ENCODE measurements at regions not wholly inside any gene's neighbourhood (a gene's known extent, or its start where the extent isn't known, plus 50 kb on each side); places are given as distances from the start of the nearest gene placed in this dataset.

- TF ChIP-seq Cebpa-rat (IDR thresholded peaks at IDR 0.05): no peak
- Histone ChIP-seq H3K27ac (no peak overlapping the region), H3K36me3 (no peaks in the 10 kb centered on the region), H3K9me3 (replicated peaks in 1 of 11) (no peaks in the 10 kb centered on the region), H3K4me1 (peaks cover 0 to 14% (median 13%) of the 10 kb centered on the region in 10 experiments; a peak in 16 of 20 replicates), H3K9ac (no peak overlapping the region), H3K4me3 (no peak overlapping the region), H4K20me1 (no peaks in the 10 kb centered on the region), H3K27me3 (no peaks in the 10 kb centered on the region), H3K4me2 (no peak overlapping the region)
Observed at GRCh38 chr2:82893190-82893589, 1565.9 kb downstream of the SUCLG1 start.

- H3K27me3 ChIP-seq: no peaks in the 10 kb centered on the region
- no peak overlapping the region for H3K4me2 ChIP-seq
- no peak overlapping the region for H3K27ac ChIP-seq
- TF ChIP-seq Cebpa-rat (IDR thresholded peaks at IDR 0.05): no peak
- no peak overlapping the region for H3K9ac ChIP-seq
- H3K4me3 ChIP-seq: no peak overlapping the region
- H3K36me3 ChIP-seq: no peaks in the 10 kb centered on the region
- no peaks in the 10 kb centered on the region for H4K20me1 ChIP-seq
- H3K4me1 ChIP-seq: no peaks in the 10 kb centered on the region
- H3K9me3 ChIP-seq (replicated peaks in 1 of 11): peaks cover 0 to 8% (median 0%) of the 10 kb centered on the region in 11 experiments; a peak in 3 of 22 replicates
Observed at GRCh38 chr2:82879803-82880202, 1579.3 kb downstream of the SUCLG1 start.

DNA sequence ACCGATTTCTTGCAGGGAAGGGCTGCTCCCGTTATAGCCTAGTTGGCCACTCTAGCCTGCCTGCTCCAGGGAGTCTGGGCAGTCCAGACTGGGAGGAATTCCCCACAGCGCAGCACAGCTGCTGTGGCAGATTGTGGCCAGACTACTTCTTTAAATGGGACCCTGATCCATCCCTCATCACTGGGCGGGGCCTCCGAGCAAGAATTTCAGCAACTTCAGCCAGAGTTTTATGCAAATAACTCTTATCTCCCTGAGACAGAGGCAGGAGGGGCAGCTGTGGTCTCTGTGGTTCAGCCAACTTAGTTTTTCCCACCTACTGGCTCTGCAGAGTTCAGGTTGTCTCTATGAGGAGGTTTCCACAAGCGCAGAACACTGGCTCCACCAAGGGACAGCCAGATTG, 1583.2 kb downstream of the SUCLG1 start:
- Histone ChIP-seq H3K4me3 (no peak overlapping the region), H3K9me3 (replicated peaks in 1 of 11) (peaks cover 0 to 8% (median 0%) of the 10 kb centered on the region in 11 experiments; a peak in 3 of 22 replicates)
- no peak for TF ChIP-seq Cebpa-rat (IDR thresholded peaks at IDR 0.05)

DNA sequence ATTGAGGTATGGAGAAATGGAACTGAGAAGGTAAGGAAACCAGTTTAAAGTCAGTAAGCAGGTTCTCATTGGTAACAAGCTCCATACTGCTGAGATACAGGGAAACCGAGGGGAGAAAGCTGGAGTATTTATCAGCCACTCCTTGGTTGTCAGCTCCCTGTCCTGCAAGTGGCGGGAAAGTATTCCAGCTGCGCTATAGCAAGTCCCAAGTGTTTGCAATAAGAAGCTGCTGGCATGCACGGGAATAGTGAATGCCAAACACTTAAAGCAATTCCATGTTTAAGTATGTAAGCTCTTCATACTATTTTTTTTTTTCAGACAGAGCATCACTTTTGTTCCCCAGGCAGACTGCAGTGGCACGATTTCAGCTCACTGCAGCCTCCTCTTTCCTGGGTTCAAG, 1601.1 kb downstream of the SUCLG1 start:
- H3K9me3 ChIP-seq (replicated peaks in 1 of 11): no peaks in the 10 kb centered on the region
- H3K4me2 ChIP-seq: no peak overlapping the region
- no peaks in the 10 kb centered on the region for H4K20me1 ChIP-seq
- TF ChIP-seq Cebpa-rat (IDR thresholded peaks at IDR 0.05): no peak
- H3K4me3 ChIP-seq: no peak overlapping the region
- H3K27me3 ChIP-seq: no peaks in the 10 kb centered on the region
- peaks cover 0 to 7% (median 0%) of the 10 kb centered on the region in 10 experiments; a peak in 3 of 20 replicates for H3K4me1 ChIP-seq
- no peaks in the 10 kb centered on the region for H3K36me3 ChIP-seq
- no peak overlapping the region for H3K9ac ChIP-seq
- H3K27ac ChIP-seq: no peak overlapping the region

More for the DNA sequence above, 1583.2 kb downstream of the SUCLG1 start:
- H3K27ac ChIP-seq: no peak overlapping the region
- H3K4me2 ChIP-seq: no peak overlapping the region
- no peaks in the 10 kb centered on the region for H3K36me3 ChIP-seq
- no peak overlapping the region for H3K9ac ChIP-seq
- no peaks in the 10 kb centered on the region for H3K27me3 ChIP-seq
- H3K4me1 ChIP-seq: no peaks in the 10 kb centered on the region
- no peaks in the 10 kb centered on the region for H4K20me1 ChIP-seq

DNA sequence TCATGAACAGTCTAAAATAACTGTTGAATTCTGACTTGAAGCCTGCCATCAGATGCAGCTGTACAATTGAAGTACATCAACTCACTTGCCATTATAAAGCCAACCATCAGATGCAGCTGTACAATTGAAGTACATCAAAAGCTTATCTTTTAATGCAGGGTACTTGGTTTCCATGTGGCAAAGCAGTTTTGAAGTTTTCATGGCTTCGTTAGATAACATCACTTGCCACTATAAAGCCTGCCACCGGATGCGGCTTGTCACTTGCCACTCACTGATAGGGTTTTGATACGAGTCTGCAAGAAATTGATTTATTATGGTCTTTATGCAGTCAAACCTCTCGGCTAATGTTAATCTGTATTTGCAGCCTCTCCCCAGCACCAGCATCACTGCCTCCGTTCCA, 1605.8 kb downstream of the SUCLG1 start:
- Histone ChIP-seq H3K27ac (no peak overlapping the region), H3K4me3 (no peak overlapping the region), H3K36me3 (no peaks in the 10 kb centered on the region), H3K9ac (no peak overlapping the region), H3K9me3 (replicated peaks in 1 of 11) (no peaks in the 10 kb centered on the region), H3K4me1 (peaks cover 0 to 7% (median 0%) of the 10 kb centered on the region in 10 experiments; a peak in 3 of 20 replicates), H3K4me2 (no peak overlapping the region), H3K27me3 (no peaks in the 10 kb centered on the region), H4K20me1 (no peaks in the 10 kb centered on the region)
- TF ChIP-seq Cebpa-rat (IDR thresholded peaks at IDR 0.05): no peak

- no peaks in the 10 kb centered on the region for H3K9me3 ChIP-seq (replicated peaks in 1 of 11)
- no peak overlapping the region for H3K4me2 ChIP-seq
- H3K27ac ChIP-seq: no peak overlapping the region
- no peak for TF ChIP-seq Cebpa-rat (IDR thresholded peaks at IDR 0.05)
- no peaks in the 10 kb centered on the region for H3K36me3 ChIP-seq
- H4K20me1 ChIP-seq: no peaks in the 10 kb centered on the region
- no peaks in the 10 kb centered on the region for H3K27me3 ChIP-seq
- no peak overlapping the region for H3K4me3 ChIP-seq
- no peak overlapping the region for H3K9ac ChIP-seq
- H3K4me1 ChIP-seq: peaks cover 0 to 7% (median 0%) of the 10 kb centered on the region in 10 experiments; a peak in 3 of 20 replicates
Observed at GRCh38 chr2:82852787-82853186, 1606.3 kb downstream of the SUCLG1 start.

- no peaks in the 10 kb centered on the region for H3K36me3 ChIP-seq
- H3K27ac ChIP-seq: no peak overlapping the region
- H3K4me2 ChIP-seq: no peak overlapping the region
- no peaks in the 10 kb centered on the region for H4K20me1 ChIP-seq
- no peak overlapping the region for H3K4me3 ChIP-seq
- H3K27me3 ChIP-seq: no peaks in the 10 kb centered on the region
- H3K4me1 ChIP-seq: no peaks in the 10 kb centered on the region
- H3K9me3 ChIP-seq (replicated peaks in 1 of 11): no peaks in the 10 kb centered on the region
- no peak overlapping the region for H3K9ac ChIP-seq
- TF ChIP-seq Cebpa-rat (IDR thresholded peaks at IDR 0.05): no peak
Observed at GRCh38 chr2:82848285-82848684, 1610.8 kb downstream of the SUCLG1 start.

- TF ChIP-seq Cebpa-rat (IDR thresholded peaks at IDR 0.05): no peak
Observed at GRCh38 chr2:82839036-82839435, 1620.0 kb downstream of the SUCLG1 start.

DNA sequence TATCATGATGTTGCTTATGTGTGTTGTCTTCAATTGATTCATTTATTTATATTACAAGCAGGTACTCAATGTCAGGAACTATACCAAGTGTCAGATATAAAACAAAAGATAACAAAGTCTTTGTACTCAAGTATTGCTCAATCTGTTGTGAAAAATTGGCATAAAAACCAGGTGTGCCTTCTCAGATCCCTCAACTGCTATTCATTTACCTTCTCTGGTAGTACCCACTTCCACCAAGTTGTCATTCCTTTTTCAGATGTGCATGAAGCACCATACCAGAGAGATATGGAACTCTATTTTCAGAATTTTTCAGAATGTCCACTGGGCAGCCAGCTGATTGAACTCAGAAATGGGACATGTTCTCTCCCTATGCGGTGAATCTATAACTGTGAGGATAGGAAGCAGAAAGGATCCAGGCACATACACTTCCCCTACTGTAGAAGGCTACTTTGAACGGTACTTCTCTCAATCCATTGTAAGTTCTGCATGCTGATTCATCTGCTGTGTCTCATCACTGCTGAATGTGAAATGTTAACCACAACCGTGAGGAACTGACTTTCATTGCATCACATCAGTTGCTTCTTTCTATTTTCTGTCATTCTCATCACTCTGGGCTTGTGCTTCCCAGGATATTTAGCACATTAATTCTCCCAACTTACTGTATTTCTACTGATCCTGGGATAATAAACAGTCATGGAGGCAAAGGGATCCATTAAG, 1621.3 kb downstream of the SUCLG1 start:
- Histone ChIP-seq H3K4me3 (no peak overlapping the region), H3K27me3 (no peaks in the 10 kb centered on the region), H3K9me3 (replicated peaks in 1 of 11) (0 out of 22 replicates have a peak, but pooled peaks cover 0 to 3% (median 0%) of the 10 kb centered on the region in 11 experiments), H4K20me1 (no peaks in the 10 kb centered on the region), H3K27ac (peak overlapping the region in 7 of 11 experiments; percentile 31 to 76 (median 57); a peak in 13 of 22 replicates), H3K36me3 (no peaks in the 10 kb centered on the region), H3K4me1 (peaks cover 0 to 24% (median 7%) of the 10 kb centered on the region in 10 experiments; a peak in 9 of 20 replicates), H3K4me2 (peak overlapping the region in 6 of 11 experiments; percentile 27 to 72 (median 52); a peak in 10 of 22 replicates), H3K9ac (peak overlapping the region in 1 of 11 experiments; percentile 44; a peak in 2 of 22 replicates)
- TF ChIP-seq Cebpa-rat (IDR thresholded peaks at IDR 0.05): peak in 7 of 11 experiments; percentile 15 to 92 (median 67); a peak in 9 of 22 replicates

More at GRCh38 chr2:82839036-82839435, 1620.0 kb downstream of the SUCLG1 start:
- Histone ChIP-seq H3K4me2 (peak overlapping the region in 3 of 11 experiments; percentile 41 to 57 (median 50); a peak in 4 of 22 replicates), H3K4me1 (peaks cover 0 to 24% (median 7%) of the 10 kb centered on the region in 10 experiments; a peak in 9 of 20 replicates), H3K27ac (peak overlapping the region in 4 of 11 experiments; percentile 57 to 76 (median 66); a peak in 4 of 22 replicates), H3K9ac (no peak overlapping the region), H3K36me3 (no peaks in the 10 kb centered on the region), H3K4me3 (no peak overlapping the region), H3K9me3 (replicated peaks in 1 of 11) (0 out of 22 replicates have a peak, but pooled peaks cover 0 to 3% (median 0%) of the 10 kb centered on the region in 11 experiments), H4K20me1 (no peaks in the 10 kb centered on the region), H3K27me3 (no peaks in the 10 kb centered on the region)
